Endodermal cell (in vitro differentiated cells): ENCODE measurements at regions not wholly inside any gene's neighbourhood (a gene's known extent, or its start where the extent isn't known, plus 50 kb on each side); places are given as distances from the start of the nearest gene placed in this dataset.

Experiments
- DNase-seq: peaks from one replicate; pipeline ENCODE4 v3.0.0-alpha.2; 2017
- H3K27ac ChIP-seq: 2 replicates; pipeline ENCODE4 v1.5.1; 2013; ENCODE audit warnings: mild to moderate bottlenecking, low read depth, low read length, moderate library complexity
- H3K27me3 ChIP-seq: 2 replicates; pipeline ENCODE4 v1.6.1; 2013; ENCODE audit warnings: mild to moderate bottlenecking, low read length, moderate library complexity; ENCODE audit not compliant: insufficient read depth, control insufficient read depth, poor library complexity, severe bottlenecking
- H3K36me3 ChIP-seq: 2 replicates; pipeline ENCODE4 v1.7.0; 2013; ENCODE audit warnings: mild to moderate bottlenecking, low read length, moderate library complexity; ENCODE audit not compliant: control insufficient read depth, insufficient read depth
- H3K4me1 ChIP-seq: one replicate; pipeline ENCODE4 v1.7.0; 2013; ENCODE audit warnings: low read length; ENCODE audit not compliant: control insufficient read depth, insufficient read depth
- H3K4me3 ChIP-seq: 2 replicates; pipeline ENCODE4 v1.5.1; 2013; ENCODE audit warnings: mild to moderate bottlenecking, low read length, moderate library complexity
- H3K9ac ChIP-seq: 2 replicates; pipeline ENCODE4 v1.6.1; 2013; ENCODE audit warnings: mild to moderate bottlenecking, low read length, moderate library complexity; ENCODE audit not compliant: poor library complexity, severe bottlenecking; ENCODE audit errors: extremely low read depth
- H3K9me3 ChIP-seq: 2 replicates; pipeline ENCODE4 v1.6.1; 2013; ENCODE audit warnings: mild to moderate bottlenecking, low read length, moderate library complexity; ENCODE audit not compliant: control insufficient read depth
- H3K27ac Mint-ChIP-seq: 2 replicates; pipeline ENCODE4 v1.8.0; 2020; ENCODE audit warnings: mixed read lengths
- H3K27me3 Mint-ChIP-seq: 2 replicates; pipeline ENCODE4 v1.8.0; 2021; ENCODE audit warnings: mild to moderate bottlenecking, mixed read lengths; ENCODE audit not compliant: insufficient read depth
- H3K36me3 Mint-ChIP-seq: 2 replicates; pipeline ENCODE4 v1.8.0; 2020; ENCODE audit warnings: low read depth, mixed read lengths
- H3K4me1 Mint-ChIP-seq: 2 replicates; pipeline ENCODE4 v1.8.0; 2020; ENCODE audit warnings: mixed read lengths
- H3K4me3 Mint-ChIP-seq: 2 replicates; pipeline ENCODE4 v1.8.0; 2020; ENCODE audit warnings: mild to moderate bottlenecking, moderate library complexity, mixed read lengths
- H3K9me3 Mint-ChIP-seq: 2 replicates; pipeline ENCODE4 v1.8.0; 2020; ENCODE audit warnings: mild to moderate bottlenecking, mixed read lengths
- WGBS, 2 experiments: methylation state at CpG; one replicate each; pipeline versions ENCODE4 v1.1.5 to v1.1.7; 2013; ENCODE audit warnings: missing lambda C conversion rate in 2 of 2, mixed read lengths in 1 of 2; ENCODE audit not compliant: insufficient coverage in 1 of 2, insufficient read length in 1 of 2; 5-methylcytosine and 5-hydroxymethylcytosine counted together
- TF ChIP-seq, protein P1 (sequence below): fragments of 200-600 bp; sonication (generic); conservative IDR thresholded peaks from 2 replicates; pipeline ENCODE4 v1.5.0; 2021; ENCODE audit warnings: antibody characterized with exemption, mild to moderate bottlenecking

GRCh38 chr10:2790396-2791188, 276.8 kb upstream of the PFKP start:
- no peaks in the 10 kb centered on the region for H3K4me1 ChIP-seq
- Mint-ChIP-seq H3K4me3 (no peak overlapping the region), H3K27ac (no peak overlapping the region), H3K4me1 (no peaks in the 10 kb centered on the region), H3K27me3 (no peaks in the 10 kb centered on the region), H3K9me3 (no peaks in the 10 kb centered on the region), H3K36me3 (no peaks in the 10 kb centered on the region)
- no peaks in the 10 kb centered on the region for H3K9me3 ChIP-seq
- H3K36me3 ChIP-seq: no peaks in the 10 kb centered on the region
- TF ChIP-seq, protein P1, sequence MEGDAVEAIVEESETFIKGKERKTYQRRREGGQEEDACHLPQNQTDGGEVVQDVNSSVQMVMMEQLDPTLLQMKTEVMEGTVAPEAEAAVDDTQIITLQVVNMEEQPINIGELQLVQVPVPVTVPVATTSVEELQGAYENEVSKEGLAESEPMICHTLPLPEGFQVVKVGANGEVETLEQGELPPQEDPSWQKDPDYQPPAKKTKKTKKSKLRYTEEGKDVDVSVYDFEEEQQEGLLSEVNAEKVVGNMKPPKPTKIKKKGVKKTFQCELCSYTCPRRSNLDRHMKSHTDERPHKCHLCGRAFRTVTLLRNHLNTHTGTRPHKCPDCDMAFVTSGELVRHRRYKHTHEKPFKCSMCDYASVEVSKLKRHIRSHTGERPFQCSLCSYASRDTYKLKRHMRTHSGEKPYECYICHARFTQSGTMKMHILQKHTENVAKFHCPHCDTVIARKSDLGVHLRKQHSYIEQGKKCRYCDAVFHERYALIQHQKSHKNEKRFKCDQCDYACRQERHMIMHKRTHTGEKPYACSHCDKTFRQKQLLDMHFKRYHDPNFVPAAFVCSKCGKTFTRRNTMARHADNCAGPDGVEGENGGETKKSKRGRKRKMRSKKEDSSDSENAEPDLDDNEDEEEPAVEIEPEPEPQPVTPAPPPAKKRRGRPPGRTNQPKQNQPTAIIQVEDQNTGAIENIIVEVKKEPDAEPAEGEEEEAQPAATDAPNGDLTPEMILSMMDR: no peak
- H3K4me3 ChIP-seq: no peak overlapping the region
- H3K27me3 ChIP-seq: no peaks in the 10 kb centered on the region
- no peak overlapping the region for H3K9ac ChIP-seq
- H3K27ac ChIP-seq: no peak overlapping the region
- DNase-seq: no peak
- WGBS, 2 experiments: 92 to 95% methylated on average over 13 to 15 of the region's 15 CpGs

GRCh38 chr10:2786251-2786650, 281.1 kb upstream of the PFKP start:
- Mint-ChIP-seq H3K4me3 (no peak overlapping the region), H3K27ac (no peak overlapping the region), H3K27me3 (no peaks in the 10 kb centered on the region), H3K4me1 (no peaks in the 10 kb centered on the region), H3K9me3 (no peaks in the 10 kb centered on the region), H3K36me3 (no peaks in the 10 kb centered on the region)
- H3K36me3 ChIP-seq: no peaks in the 10 kb centered on the region
- no peaks in the 10 kb centered on the region for H3K9me3 ChIP-seq
- TF ChIP-seq, protein P1: no peak
- DNase-seq: no peak
- H3K27me3 ChIP-seq: no peaks in the 10 kb centered on the region
- no peak overlapping the region for H3K9ac ChIP-seq
- no peak overlapping the region for H3K4me3 ChIP-seq
- no peak overlapping the region for H3K27ac ChIP-seq
- WGBS, 2 experiments: 96 to 100% methylated on average over 2 to 5 of the region's 5 CpGs
- no peaks in the 10 kb centered on the region for H3K4me1 ChIP-seq

DNA sequence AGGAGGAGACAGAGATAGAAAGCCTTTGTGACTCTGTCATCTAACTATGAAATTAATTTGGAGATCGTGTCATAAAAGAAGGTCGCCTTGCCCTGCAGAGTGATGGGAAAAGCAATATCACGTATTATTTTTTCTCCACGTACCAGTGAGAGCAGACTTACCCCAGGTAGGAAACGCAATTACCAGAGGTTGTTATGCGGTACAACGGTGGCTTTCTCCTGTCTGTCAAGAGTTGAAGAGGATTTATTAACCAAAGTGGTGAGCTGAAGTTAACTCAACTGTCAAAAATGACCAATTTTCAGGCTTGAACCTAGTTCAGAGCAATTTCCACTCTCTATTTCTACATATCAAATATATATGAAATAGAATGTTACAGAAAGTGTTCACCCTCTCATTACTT, 282.6 kb upstream of the PFKP start:
- Mint-ChIP-seq H3K4me1 (no peaks in the 10 kb centered on the region), H3K9me3 (no peaks in the 10 kb centered on the region), H3K27ac (no peak overlapping the region), H3K36me3 (no peaks in the 10 kb centered on the region), H3K27me3 (no peaks in the 10 kb centered on the region), H3K4me3 (no peak overlapping the region)
- H3K36me3 ChIP-seq: no peaks in the 10 kb centered on the region
- no peak overlapping the region for H3K9ac ChIP-seq
- TF ChIP-seq, protein P1: no peak
- 89 to 98% methylated on average over 7 of the region's 7 CpGs for WGBS, 2 experiments
- H3K27me3 ChIP-seq: no peaks in the 10 kb centered on the region
- no peak for DNase-seq
- no peaks in the 10 kb centered on the region for H3K9me3 ChIP-seq
- H3K4me3 ChIP-seq: no peak overlapping the region
- no peak overlapping the region for H3K27ac ChIP-seq
- no peaks in the 10 kb centered on the region for H3K4me1 ChIP-seq
